DOHH2 (cell line): ENCODE measurements at regions not wholly inside any gene's neighbourhood (a gene's known extent, or its start where the extent isn't known, plus 50 kb on each side); places are given as distances from the start of the nearest gene placed in this dataset.

Experiments
- H3F3A ChIP-seq: fragments of 200-600 bp; sonication (generic), shearing (Covaris generic); 2 replicates; pipeline ENCODE4 v1.6.0; 2016; ENCODE audit warnings: antibody characterized with exemption, mild to moderate bottlenecking; ENCODE audit not compliant: control insufficient read depth, insufficient read depth
- H3K27ac ChIP-seq: fragments of 200-600 bp; sonication (generic); 2 replicates; pipeline ENCODE4 v1.5.1; 2014; ENCODE audit warnings: low read depth, mild to moderate bottlenecking, low read length, moderate library complexity
- H3K27me3 ChIP-seq: fragments of 200-600 bp; sonication (generic); 2 replicates; pipeline ENCODE4 v1.6.1; 2014; ENCODE audit warnings: mild to moderate bottlenecking, low read length, mixed read lengths; ENCODE audit not compliant: control insufficient read depth
- H3K36me3 ChIP-seq: fragments of 200-600 bp; sonication (generic); 2 replicates; pipeline ENCODE4 v1.6.1; 2014; ENCODE audit warnings: mild to moderate bottlenecking, low read length, moderate library complexity, mixed read lengths; ENCODE audit not compliant: control insufficient read depth
- H3K4me1 ChIP-seq: fragments of 200-600 bp; sonication (generic); 2 replicates; pipeline ENCODE4 v1.6.1; 2014; ENCODE audit warnings: mild to moderate bottlenecking, low read length, mixed read lengths; ENCODE audit not compliant: control insufficient read depth
- H3K4me2 ChIP-seq: fragments of 200-600 bp; sonication (generic); 2 replicates; pipeline ENCODE4 v1.6.0; 2014; ENCODE audit warnings: mild to moderate bottlenecking, low read length, moderate library complexity
- H3K4me3 ChIP-seq: fragments of 200-600 bp; sonication (generic); 2 replicates; pipeline ENCODE4 v1.5.1; 2014; ENCODE audit warnings: mild to moderate bottlenecking, low read length, mixed read lengths
- H3K79me2 ChIP-seq: fragments of 200-600 bp; sonication (generic); 2 replicates; pipeline ENCODE4 v1.6.1; 2014; ENCODE audit warnings: mild to moderate bottlenecking, low read length, mixed read lengths; ENCODE audit not compliant: control insufficient read depth
- H3K9me2 ChIP-seq: fragments of 200-600 bp; sonication (generic); replicated peaks from 2 replicates; pipeline ENCODE4 v1.6.1; 2014; ENCODE audit warnings: mild to moderate bottlenecking, low read length, mixed read lengths; ENCODE audit not compliant: control insufficient read depth
- H3K9me3 ChIP-seq: fragments of 200-600 bp; sonication (generic); 2 replicates; pipeline ENCODE4 v1.6.1; 2014; ENCODE audit warnings: antibody characterized with exemption, low read length, mixed read lengths; ENCODE audit not compliant: control insufficient read depth, insufficient read depth
- H4K20me1 ChIP-seq: fragments of 200-600 bp; sonication (generic); 2 replicates; pipeline ENCODE4 v1.6.0; 2014; ENCODE audit warnings: low read depth, mild to moderate bottlenecking, antibody characterized with exemption, low read length, moderate library complexity; ENCODE audit not compliant: control insufficient read depth, insufficient read depth
- EZH2phosphoT487 ChIP-seq: fragments of 200-600 bp; sonication (generic); IDR thresholded peaks from 2 replicates; pipeline ENCODE4 v1.6.1; 2017; ENCODE audit warnings: borderline replicate concordance, mild to moderate bottlenecking, antibody characterized with exemption, low read length, moderate library complexity, mixed read lengths
- TF ChIP-seq, protein P1 (sequence below): fragments of 200-600 bp; sonication (generic); IDR thresholded peaks from one replicate; pipeline ENCODE4 v1.5.1; 2014; ENCODE audit warnings: antibody characterized with exemption, mild to moderate bottlenecking, low read depth, low read length; ENCODE audit not compliant: poor library complexity, severe bottlenecking

DNA sequence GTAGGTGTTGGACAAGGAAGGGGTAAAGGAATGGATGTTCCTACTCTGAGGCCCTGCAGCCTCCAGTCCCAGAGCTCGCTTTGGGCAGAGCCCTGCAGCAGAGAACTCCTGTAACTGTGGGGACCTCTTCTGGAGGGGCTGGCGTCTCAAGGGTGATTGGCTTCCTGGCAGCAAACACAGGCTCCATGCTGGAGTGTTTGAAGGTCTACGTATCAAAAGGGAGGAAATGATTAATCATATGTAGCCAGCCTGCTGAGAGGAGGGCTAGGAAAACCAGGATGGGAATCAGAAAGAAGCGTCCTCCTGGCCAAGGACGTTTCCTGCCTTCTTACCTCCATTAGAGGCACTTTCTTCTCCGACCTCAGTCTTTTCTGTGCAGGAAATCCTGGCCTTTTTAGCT lies 208.5 kb downstream of the TSHZ3 start:
- Histone ChIP-seq H3K9me3 (peaks cover 4% of the 10 kb centered on the region; the same call in 1 of the 2 replicates), H4K20me1 (no peaks in the 10 kb centered on the region), H3K4me1 (no peaks in the 10 kb centered on the region), H3K79me2 (no peaks in the 10 kb centered on the region), H3K27me3 (no peaks in the 10 kb centered on the region), H3K36me3 (no peaks in the 10 kb centered on the region), H3K9me2 (no peaks in the 10 kb centered on the region), H3K27ac (no peak overlapping the region), H3F3A (no peaks in the 10 kb centered on the region), H3K4me3 (no peak overlapping the region), H3K4me2 (no peak overlapping the region)
- TF ChIP-seq, protein P1, sequence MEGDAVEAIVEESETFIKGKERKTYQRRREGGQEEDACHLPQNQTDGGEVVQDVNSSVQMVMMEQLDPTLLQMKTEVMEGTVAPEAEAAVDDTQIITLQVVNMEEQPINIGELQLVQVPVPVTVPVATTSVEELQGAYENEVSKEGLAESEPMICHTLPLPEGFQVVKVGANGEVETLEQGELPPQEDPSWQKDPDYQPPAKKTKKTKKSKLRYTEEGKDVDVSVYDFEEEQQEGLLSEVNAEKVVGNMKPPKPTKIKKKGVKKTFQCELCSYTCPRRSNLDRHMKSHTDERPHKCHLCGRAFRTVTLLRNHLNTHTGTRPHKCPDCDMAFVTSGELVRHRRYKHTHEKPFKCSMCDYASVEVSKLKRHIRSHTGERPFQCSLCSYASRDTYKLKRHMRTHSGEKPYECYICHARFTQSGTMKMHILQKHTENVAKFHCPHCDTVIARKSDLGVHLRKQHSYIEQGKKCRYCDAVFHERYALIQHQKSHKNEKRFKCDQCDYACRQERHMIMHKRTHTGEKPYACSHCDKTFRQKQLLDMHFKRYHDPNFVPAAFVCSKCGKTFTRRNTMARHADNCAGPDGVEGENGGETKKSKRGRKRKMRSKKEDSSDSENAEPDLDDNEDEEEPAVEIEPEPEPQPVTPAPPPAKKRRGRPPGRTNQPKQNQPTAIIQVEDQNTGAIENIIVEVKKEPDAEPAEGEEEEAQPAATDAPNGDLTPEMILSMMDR = no peak
- TF ChIP-seq EZH2phosphoT487 = no peak

DNA sequence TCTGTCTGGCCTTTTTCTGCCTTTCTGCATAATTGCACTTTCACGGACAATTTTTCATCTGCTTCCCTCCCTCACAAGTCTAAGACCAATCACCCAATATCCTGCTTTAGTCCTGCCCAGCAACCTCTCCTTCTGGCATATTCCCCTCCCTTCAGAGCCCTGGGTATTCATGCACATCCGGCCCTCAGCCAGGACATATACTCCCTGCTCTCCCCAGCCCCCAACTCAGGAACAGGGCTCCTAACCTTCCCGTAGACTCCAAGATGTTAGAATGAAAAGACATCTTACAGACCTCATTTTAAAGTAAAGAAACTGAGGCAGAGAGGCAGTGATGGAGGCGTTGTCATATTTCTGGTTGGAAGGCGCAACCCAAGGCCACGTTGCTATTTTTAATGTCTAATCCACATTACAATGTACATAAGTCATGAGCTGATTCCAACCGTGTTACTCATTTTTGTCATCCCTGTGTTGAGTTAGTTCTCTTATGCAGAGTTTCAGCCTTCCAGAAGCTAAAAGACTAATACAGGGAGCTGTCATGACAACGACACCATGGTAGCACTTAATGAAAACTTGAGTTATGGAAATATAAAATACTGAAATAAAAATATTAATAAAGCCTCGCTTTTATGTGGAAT lies 209.2 kb downstream of the TSHZ3 start:
- no peak overlapping the region for H3K4me3 ChIP-seq
- H3F3A ChIP-seq = no peaks in the 10 kb centered on the region
- H3K27me3 ChIP-seq = no peaks in the 10 kb centered on the region
- H3K27ac ChIP-seq = no peak overlapping the region
- no peaks in the 10 kb centered on the region for H3K36me3 ChIP-seq
- no peaks in the 10 kb centered on the region for H3K9me2 ChIP-seq
- no peaks in the 10 kb centered on the region for H3K79me2 ChIP-seq
- TF ChIP-seq, protein P1 = no peak
- no peak overlapping the region for H3K4me2 ChIP-seq
- no peaks in the 10 kb centered on the region for H4K20me1 ChIP-seq
- H3K9me3 ChIP-seq = peaks cover 4% of the 10 kb centered on the region; the same call in 1 of the 2 replicates
- no peaks in the 10 kb centered on the region for H3K4me1 ChIP-seq

- H3F3A ChIP-seq = no peaks in the 10 kb centered on the region
- H3K27me3 ChIP-seq = no peaks in the 10 kb centered on the region
- no peaks in the 10 kb centered on the region for H3K36me3 ChIP-seq
- H3K9me2 ChIP-seq = no peaks in the 10 kb centered on the region
- H3K4me1 ChIP-seq = no peaks in the 10 kb centered on the region
- no peak overlapping the region for H3K27ac ChIP-seq
- no peaks in the 10 kb centered on the region for H3K79me2 ChIP-seq
- no peak overlapping the region for H3K4me2 ChIP-seq
- H3K4me3 ChIP-seq = no peak overlapping the region
- no peaks in the 10 kb centered on the region for H4K20me1 ChIP-seq
- TF ChIP-seq, protein P1 = no peak
- no peak for TF ChIP-seq EZH2phosphoT487
- H3K9me3 ChIP-seq = peaks cover 4% of the 10 kb centered on the region; the same call in 1 of the 2 replicates
Observed at GRCh38 chr19:31138077-31138476, 211.2 kb downstream of the TSHZ3 start.
